ENCODE measurements at regions not wholly inside any gene's neighbourhood (a gene's known extent, or its start where the extent isn't known, plus 50 kb on each side); places are given as distances from the start of the nearest gene placed in this dataset.

- TF ChIP-seq SUZ12 (IDR thresholded peaks at IDR 0.05; ENCODE audit: extremely low read depth, insufficient read depth, insufficient read length) (no peak), ZNF274 (IDR thresholded peaks at IDR 0.05; ENCODE audit: low read depth, low read length) (no peak)
Observed at GRCh38 chr6:91350146-91350908, 763.5 kb upstream of the MAP3K7 start.
